ENCODE measurements at regions not wholly inside any gene's neighbourhood (a gene's known extent, or its start where the extent isn't known, plus 50 kb on each side); places are given as distances from the start of the nearest gene placed in this dataset.

DNA sequence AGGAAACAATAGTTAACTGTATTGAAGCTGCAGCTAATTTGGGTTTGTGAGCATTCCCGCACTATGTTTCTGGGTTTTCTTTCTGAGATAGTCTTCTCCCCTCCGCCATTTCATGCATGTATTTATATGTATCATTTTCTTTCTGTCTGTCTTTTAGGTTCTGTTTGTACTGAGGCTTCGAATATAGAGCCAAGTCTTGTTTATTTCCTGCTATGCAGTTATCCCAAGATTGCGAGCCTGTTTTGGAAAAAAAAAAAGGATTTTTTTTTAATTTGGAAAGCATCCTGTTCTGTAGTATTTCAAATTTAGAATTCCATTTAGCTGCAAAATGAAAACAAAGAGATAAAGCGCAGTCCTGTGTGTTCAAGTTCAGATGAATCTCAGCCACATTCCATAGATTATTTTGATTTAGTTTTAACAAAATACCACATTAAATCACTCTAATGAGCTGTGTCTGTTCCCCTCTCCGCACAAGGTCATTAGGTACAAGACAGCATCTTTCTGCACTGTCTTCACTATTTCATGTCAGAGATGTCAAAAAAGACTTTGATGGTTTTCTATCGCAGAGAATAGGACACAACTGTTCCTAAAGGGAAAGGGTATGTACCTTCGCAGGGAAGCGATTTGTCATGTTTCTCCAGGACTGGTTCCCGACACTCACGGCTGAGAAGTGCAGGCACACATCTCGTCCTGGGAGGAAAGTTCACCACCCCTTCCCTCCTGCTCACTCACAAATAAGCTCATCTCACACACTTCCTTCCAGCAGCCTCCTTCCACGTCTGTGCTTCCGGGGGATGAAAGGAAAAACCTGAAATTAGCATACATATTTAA, 443.4 kb downstream of the ZNF516 start:
- TF ChIP-seq CTBP1 (IDR thresholded peaks at IDR 0.05; ENCODE audit: borderline replicate concordance) (no peak), FOXK2 (IDR thresholded peaks at IDR 0.05) (no peak), FOXA1 (IDR thresholded peaks at IDR 0.05) (no peak), FOXM1 (IDR thresholded peaks at IDR 0.05; ENCODE audit: borderline replicate concordance) (no peak), HDGF (IDR thresholded peaks at IDR 0.05; ENCODE audit: borderline replicate concordance) (no peak)
- DNase-seq (ENCODE audit: extremely low spot score), result no peak
- ChIA-PET POLR2A (no interaction called here), CTCF (no interaction called here)

GRCh38 chr18:76046221-76046620, 448.8 kb downstream of the ZNF516 start:
- POLR2A ChIA-PET, result no interaction called here
- DNase-seq (ENCODE audit: extremely low spot score), result no peak
- TF ChIP-seq CTBP1 (IDR thresholded peaks at IDR 0.05; ENCODE audit: borderline replicate concordance) (no peak), PKNOX1 (IDR thresholded peaks at IDR 0.05) (no peak), BHLHE40 (IDR thresholded peaks at IDR 0.05; ENCODE audit: borderline replicate concordance) (no peak), HDGF (IDR thresholded peaks at IDR 0.05; ENCODE audit: borderline replicate concordance) (no peak), FOXM1 (IDR thresholded peaks at IDR 0.05; ENCODE audit: borderline replicate concordance) (no peak), SUZ12 (IDR thresholded peaks at IDR 0.05) (no peak), NFRKB (IDR thresholded peaks at IDR 0.05) (no peak), ELF4 (IDR thresholded peaks at IDR 0.05) (no peak), LEF1 (IDR thresholded peaks at IDR 0.05; ENCODE audit: borderline replicate concordance) (no peak), TARDBP (IDR thresholded peaks at IDR 0.05) (no peak)
- CTCF ChIA-PET, result no interaction called here

DNA sequence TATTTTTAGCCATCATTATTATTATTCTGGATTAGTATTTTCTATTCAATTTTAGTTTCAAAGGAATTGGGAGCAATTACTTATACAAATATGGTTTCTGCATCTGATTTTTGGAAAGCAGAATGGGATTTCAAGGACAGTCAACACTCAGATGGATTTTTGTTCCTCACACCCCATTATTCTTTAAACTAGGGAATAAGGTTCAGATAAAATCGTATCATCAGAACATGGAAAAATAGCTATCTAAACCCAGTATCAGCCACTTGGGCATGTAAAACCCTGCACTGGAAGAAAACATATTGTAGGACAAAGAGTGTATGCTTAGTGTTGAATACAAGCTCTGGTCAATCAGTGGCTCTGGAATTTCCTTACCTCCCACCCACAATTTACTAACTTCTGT, 452.5 kb downstream of the ZNF516 start:
- ChIA-PET POLR2A (no interaction called here), CTCF (no interaction called here)
- TF ChIP-seq NFRKB (IDR thresholded peaks at IDR 0.05), result no peak
- TF ChIP-seq TARDBP (IDR thresholded peaks at IDR 0.05), result no peak
- TF ChIP-seq LEF1 (IDR thresholded peaks at IDR 0.05; ENCODE audit: borderline replicate concordance), result no peak
- TF ChIP-seq ELF4 (IDR thresholded peaks at IDR 0.05), result no peak
- TF ChIP-seq PKNOX1 (IDR thresholded peaks at IDR 0.05), result no peak
- no peak for TF ChIP-seq FOXK2 (IDR thresholded peaks at IDR 0.05)
- no peak for TF ChIP-seq ARNT (IDR thresholded peaks at IDR 0.05)
- no peak for TF ChIP-seq BHLHE40 (IDR thresholded peaks at IDR 0.05; ENCODE audit: borderline replicate concordance)
- TF ChIP-seq FOXA1 (IDR thresholded peaks at IDR 0.05), result no peak
- TF ChIP-seq HDGF (IDR thresholded peaks at IDR 0.05; ENCODE audit: borderline replicate concordance), result no peak
- no peak for TF ChIP-seq L3MBTL2 (conservative IDR thresholded peaks at IDR 0.05)
- TF ChIP-seq CTBP1 (IDR thresholded peaks at IDR 0.05; ENCODE audit: borderline replicate concordance), result no peak
- no peak for TF ChIP-seq FOXM1 (IDR thresholded peaks at IDR 0.05; ENCODE audit: borderline replicate concordance)
- TF ChIP-seq ZNF384 (IDR thresholded peaks at IDR 0.05), result no peak
- no peak for TF ChIP-seq SUZ12 (IDR thresholded peaks at IDR 0.05)
- TF ChIP-seq SP1 (IDR thresholded peaks at IDR 0.05), result no peak
- no peak for DNase-seq (ENCODE audit: extremely low spot score)

GRCh38 chr18:76018210-76018609, 476.8 kb downstream of the ZNF516 start:
- POLR2A ChIA-PET, result no interaction called here

GRCh38 chr18:76013057-76013456, 482.0 kb downstream of the ZNF516 start:
- TF ChIP-seq SUZ12 (IDR thresholded peaks at IDR 0.05) (no peak), NFRKB (IDR thresholded peaks at IDR 0.05) (no peak), PKNOX1 (IDR thresholded peaks at IDR 0.05) (no peak), HDGF (IDR thresholded peaks at IDR 0.05; ENCODE audit: borderline replicate concordance) (no peak), ZNF384 (IDR thresholded peaks at IDR 0.05) (no peak), FOXM1 (IDR thresholded peaks at IDR 0.05; ENCODE audit: borderline replicate concordance) (no peak), CTBP1 (IDR thresholded peaks at IDR 0.05; ENCODE audit: borderline replicate concordance) (no peak), L3MBTL2 (conservative IDR thresholded peaks at IDR 0.05) (no peak), BHLHE40 (IDR thresholded peaks at IDR 0.05; ENCODE audit: borderline replicate concordance) (no peak), FOXK2 (IDR thresholded peaks at IDR 0.05) (no peak), TARDBP (IDR thresholded peaks at IDR 0.05) (no peak), ELF4 (IDR thresholded peaks at IDR 0.05) (no peak), LEF1 (IDR thresholded peaks at IDR 0.05; ENCODE audit: borderline replicate concordance) (no peak), SP1 (IDR thresholded peaks at IDR 0.05) (no peak)
- CTCF ChIA-PET, result no interaction called here
- POLR2A ChIA-PET, result no interaction called here
- DNase-seq (ENCODE audit: extremely low spot score), result no peak

More at GRCh38 chr18:76018210-76018609, 476.8 kb downstream of the ZNF516 start:
- TF ChIP-seq L3MBTL2 (conservative IDR thresholded peaks at IDR 0.05) (no peak), SUZ12 (IDR thresholded peaks at IDR 0.05) (no peak), PKNOX1 (IDR thresholded peaks at IDR 0.05) (no peak), HDGF (IDR thresholded peaks at IDR 0.05; ENCODE audit: borderline replicate concordance) (no peak), BHLHE40 (IDR thresholded peaks at IDR 0.05; ENCODE audit: borderline replicate concordance) (no peak), NFRKB (IDR thresholded peaks at IDR 0.05) (no peak), LEF1 (IDR thresholded peaks at IDR 0.05; ENCODE audit: borderline replicate concordance) (no peak), FOXK2 (IDR thresholded peaks at IDR 0.05) (no peak)
- CTCF ChIA-PET, result no interaction called here
- no peak for DNase-seq (ENCODE audit: extremely low spot score)
